IMR-90 (cell line): ENCODE measurements at regions not wholly inside any gene's neighbourhood (a gene's known extent, or its start where the extent isn't known, plus 50 kb on each side); places are given as distances from the start of the nearest gene placed in this dataset.

Experiments used
- ATAC-seq: fragments of 200-7000 bp; cut with Tn5 transposase; 2 replicates; pipeline ENCODE4 v1.9.1; 2020; ENCODE audit warnings: low read depth, mild to moderate bottlenecking, moderate library complexity
- BruUV-seq: library from RNA; stranded (reverse); fragments of 400-500 nt; replicated peaks from 2 replicates; lab custom pipeline; 2021; lab: Mats Ljungman, UMichigan
- CTCF ChIA-PET: fragments of 300-600 bp; formaldehyde crosslinking; extraction: SDS; loops from one replicate; lab custom pipeline; 2021; ENCODE audit warnings: antibody characterized with exemption; lab: Yijun Ruan, JAX
- POLR2A ChIA-PET: fragments of 300-600 bp; sonication (Branson Sonifier 250); formaldehyde crosslinking; loops from one replicate; lab custom pipeline; 2022; ENCODE audit warnings: antibody characterized with exemption; ENCODE audit not compliant: unreplicated experiment; lab: Charles Lee
- DNase-seq: peaks from one replicate; pipeline ENCODE4 v3.0.0; 2013
- H2AFZ ChIP-seq: replicated peaks from 2 replicates; pipeline ENCODE3; 2013; ENCODE audit warnings: low read length, mild to moderate bottlenecking; ENCODE audit not compliant: poor library complexity
- H2AK5ac ChIP-seq: 2 replicates; pipeline ENCODE4 v1.6.1; 2013; ENCODE audit warnings: low read depth, low read length, inconsistent platforms
- H2AK9ac ChIP-seq: replicated peaks from 2 replicates; pipeline ENCODE3; 2013; ENCODE audit warnings: mild to moderate bottlenecking, low read depth, low read length, moderate library complexity; ENCODE audit not compliant: poor library complexity
- H2BK120ac ChIP-seq: 2 replicates; pipeline ENCODE4 v1.6.1; 2013; ENCODE audit warnings: low read depth, low read length, inconsistent platforms
- H2BK15ac ChIP-seq: 3 replicates; pipeline ENCODE4 v1.6.1; 2013; ENCODE audit warnings: low read depth, low read length, inconsistent platforms
- H2BK20ac ChIP-seq: 2 replicates; pipeline ENCODE4 v1.6.1; 2013; ENCODE audit warnings: low read depth, mild to moderate bottlenecking, inconsistent platforms, low read length, moderate library complexity
- H2BK5ac ChIP-seq: 2 replicates; pipeline ENCODE4 v1.6.1; 2013; ENCODE audit warnings: mild to moderate bottlenecking, low read depth, low read length, inconsistent platforms; ENCODE audit not compliant: poor library complexity, severe bottlenecking
- H3K14ac ChIP-seq: replicated peaks from 2 replicates; pipeline ENCODE4 v1.6.1; 2013; ENCODE audit warnings: low read depth, low read length, inconsistent platforms
- H3K18ac ChIP-seq: 2 replicates; pipeline ENCODE4 v1.6.1; 2013; ENCODE audit warnings: low read depth, low read length, control low read depth
- H3K23ac ChIP-seq: 2 replicates; pipeline ENCODE4 v1.6.1; 2013; ENCODE audit warnings: low read depth, low read length, inconsistent platforms
- H3K27ac ChIP-seq: 2 replicates; pipeline ENCODE4 v1.5.1; 2013; ENCODE audit warnings: mild to moderate bottlenecking, control low read depth, low read length; ENCODE audit not compliant: insufficient read depth
- H3K27me3 ChIP-seq: 2 replicates; pipeline ENCODE4 v1.6.1; 2013; ENCODE audit warnings: low read length; ENCODE audit not compliant: control insufficient read depth, insufficient read depth
- H3K36me3 ChIP-seq: 2 replicates; pipeline ENCODE4 v1.6.1; 2013; ENCODE audit warnings: low read length, mixed read lengths; ENCODE audit not compliant: control insufficient read depth, insufficient read depth
- H3K4ac ChIP-seq: 2 replicates; pipeline ENCODE4 v1.6.1; 2013; ENCODE audit warnings: low read depth, low read length, inconsistent platforms
- H3K4me1 ChIP-seq: 2 replicates; pipeline ENCODE4 v1.6.1; 2013; ENCODE audit warnings: low read length, mixed read lengths; ENCODE audit not compliant: control insufficient read depth, insufficient read depth
- H3K4me2 ChIP-seq: 2 replicates; pipeline ENCODE4 v1.6.1; 2013; ENCODE audit warnings: low read depth, mild to moderate bottlenecking, control low read depth, low read length, moderate library complexity
- H3K4me3 ChIP-seq: 2 replicates; pipeline ENCODE4 v1.5.1; 2013; ENCODE audit warnings: low read depth, mild to moderate bottlenecking, control low read depth, low read length, moderate library complexity; ENCODE audit not compliant: insufficient read depth
- H3K56ac ChIP-seq: 2 replicates; pipeline ENCODE4 v1.6.1; 2013; ENCODE audit warnings: low read length, inconsistent platforms; ENCODE audit not compliant: insufficient read depth; ENCODE audit errors: extremely low read depth
- H3K79me1 ChIP-seq, 2 experiments: 2 replicates each; pipeline ENCODE4 v1.6.1; 2013; ENCODE audit warnings: low read length in 2 of 2, inconsistent platforms in 1 of 2, low read depth in 1 of 2
- H3K9ac ChIP-seq: 2 replicates; pipeline ENCODE4 v1.6.1; 2013; ENCODE audit warnings: low read depth, low read length, control low read depth
- H3K9me1 ChIP-seq: 2 replicates; pipeline ENCODE4 v1.6.1; 2013; ENCODE audit warnings: low read length, inconsistent platforms; ENCODE audit not compliant: insufficient read depth
- H3K9me3 ChIP-seq: 2 replicates; pipeline ENCODE4 v1.6.1; 2013; ENCODE audit warnings: low read length; ENCODE audit not compliant: control insufficient read depth, insufficient read depth
- H4K20me1 ChIP-seq: 2 replicates; pipeline ENCODE4 v1.6.1; 2013; ENCODE audit warnings: low read length, inconsistent platforms; ENCODE audit not compliant: insufficient read depth
- H4K5ac ChIP-seq: 2 replicates; pipeline ENCODE4 v1.6.1; 2013; ENCODE audit warnings: mild to moderate bottlenecking, low read depth, low read length, control low read depth
- H4K8ac ChIP-seq, 2 experiments: 2 replicates each; pipeline ENCODE4 v1.6.1; 2013; ENCODE audit warnings: low read depth in 2 of 2, low read length in 2 of 2, control low read depth in 1 of 2, inconsistent platforms in 1 of 2
- H4K91ac ChIP-seq: 2 replicates; pipeline ENCODE4 v1.6.1; 2013; ENCODE audit warnings: low read depth, low read length, inconsistent platforms; ENCODE audit not compliant: insufficient read depth
- CHD1 ChIP-seq: IDR thresholded peaks from 2 replicates; pipeline ENCODE4 v1.6.1; 2012; ENCODE audit warnings: low read depth, low read length, improper control_type of control experiment
- CTCF ChIP-seq: conservative IDR thresholded peaks from 2 replicates; pipeline ENCODE4 v1.5.1; 2012; ENCODE audit warnings: mild to moderate bottlenecking, low read depth, low read length, improper control_type of control experiment
- MAZ ChIP-seq: IDR thresholded peaks from 2 replicates; pipeline ENCODE4 v1.6.1; 2012; ENCODE audit warnings: low read depth, mild to moderate bottlenecking, low read length, improper control_type of control experiment, moderate library complexity, borderline replicate concordance
- POLR2A ChIP-seq: IDR thresholded peaks from 2 replicates; pipeline ENCODE4 v1.6.1; 2012; ENCODE audit warnings: mild to moderate bottlenecking, low read depth, low read length
- WGBS, 2 experiments: methylation state at CpG; one replicate each; pipeline versions ENCODE4 v1.1.5 to v1.1.7; 2013; ENCODE audit warnings: missing lambda C conversion rate in 2 of 2; ENCODE audit not compliant: insufficient read length in 1 of 2; ENCODE audit errors: extremely low coverage in 2 of 2; 5-methylcytosine and 5-hydroxymethylcytosine counted together
- dilution Hi-C: fragments of 300-500 bp; cut with HindIII; formaldehyde crosslinking; loops from one replicate; pipeline ENCODE4 v1.14.3; 2018; ENCODE audit warnings: low sequenced_read_pairs; ENCODE audit not compliant: unreplicated experiment
- in situ Hi-C: fragments of 300-500 bp; cut with MboI; formaldehyde crosslinking; loops from 3 replicates; pipeline ENCODE4 v1.14.3; 2019; ENCODE audit warnings: low sequenced_read_pairs, inconsistent platforms, mixed read lengths
- intact Hi-C: fragments of 100-400 bp; cut with micrococcal nuclease; formaldehyde crosslinking; loops from 2 replicates; pipeline ENCODE4 v1.10.0; 2022

GRCh38 chr3:23103764-23104163 is 99.4 kb upstream of the UBE2E2 start:
- Histone ChIP-seq H2AK5ac (no peak overlapping the region), H2BK120ac (no peak overlapping the region), H4K91ac (no peak overlapping the region), H3K4me1 (no peaks in the 10 kb centered on the region), H3K79me1 (no peaks in the 10 kb centered on the region), H3K9me3 (no peaks in the 10 kb centered on the region), H2BK20ac (no peak overlapping the region), H3K27me3 (no peaks in the 10 kb centered on the region; the same call in 1 of the 2 replicates), H2BK15ac (no peak overlapping the region), H4K8ac (no peak overlapping the region), H3K56ac (no peak overlapping the region), H3K14ac (no peak overlapping the region), H3K23ac (no peak overlapping the region), H2AK9ac (no peak overlapping the region), H3K36me3 (no peaks in the 10 kb centered on the region), H3K27ac (no peak overlapping the region), H2BK5ac (no peak overlapping the region), H4K20me1 (no peaks in the 10 kb centered on the region), H2AFZ (no peak overlapping the region), H3K9ac (no peak overlapping the region), H3K18ac (no peak overlapping the region), H3K4me3 (no peak overlapping the region), H3K4ac (no peak overlapping the region), H3K9me1 (no peaks in the 10 kb centered on the region), H4K5ac (no peak overlapping the region), H3K4me2 (no peak overlapping the region)
- TF ChIP-seq MAZ (no peak), POLR2A (no peak), CTCF (no peak), CHD1 (no peak)
- in situ Hi-C loops: no loop called here
- intact Hi-C loops: no loop called here
- ChIA-PET POLR2A (no interaction called here), CTCF (no interaction called here)
- no TSS peak for BruUV-seq
- WGBS, 2 experiments: no CpG with 5 or more reads among the region's 1 CpG
- DNase-seq (no peak), ATAC-seq (no peak)
- dilution Hi-C loops: no loop called here
